ENCODE measurements at regions not wholly inside any gene's neighbourhood (a gene's known extent, or its start where the extent isn't known, plus 50 kb on each side); places are given as distances from the start of the nearest gene placed in this dataset.
A peak's percentile ranks its signal among the peaks of the same experiment; 100 is the strongest.
"Not testable (repeated sequence)": the region's sequence is repeated elsewhere in the genome, so short reads cannot be mapped to it uniquely, and the experiment has no call there.

- DNase-seq, result no peak
These were observed 50.2 kb upstream of the CPNE4 start for GRCh38 chr3:132084982-132085381.

GRCh38 chr3:132087356-132087755 is 52.5 kb upstream of the CPNE4 start:
- no peak for DNase-seq

GRCh38 chr3:132088291-132088690 is 53.5 kb upstream of the CPNE4 start:
- DNase-seq, result no peak

GRCh38 chr3:132090921-132091320 is 56.1 kb upstream of the CPNE4 start:
- no peak for DNase-seq

- DNase-seq, result no peak
These were observed 81.8 kb upstream of the CPNE4 start for GRCh38 chr3:132116601-132117000.

- no peak for DNase-seq
These were observed 82.8 kb upstream of the CPNE4 start for GRCh38 chr3:132117642-132118041.

- no peak for DNase-seq
These were observed 84.7 kb upstream of the CPNE4 start for GRCh38 chr3:132119531-132119930.

- no peak for DNase-seq
These were observed 89.3 kb upstream of the CPNE4 start for GRCh38 chr3:132124096-132124495.

- DNase-seq, result no peak
These were observed 90.0 kb upstream of the CPNE4 start for GRCh38 chr3:132124651-132125284.

- no peak for DNase-seq
These were observed 99.8 kb upstream of the CPNE4 start for GRCh38 chr3:132134611-132135010.

- no peak for DNase-seq
These were observed 101.0 kb upstream of the CPNE4 start for GRCh38 chr3:132135628-132136333.

- no peak for DNase-seq
These were observed 101.5 kb upstream of the CPNE4 start for GRCh38 chr3:132136334-132136716.

- DNase-seq, result not testable (repeated sequence)
These were observed 102.1 kb upstream of the CPNE4 start for GRCh38 chr3:132136902-132137301.

GRCh38 chr3:132145833-132146232 is 111.0 kb upstream of the CPNE4 start:
- DNase-seq, result no peak

GRCh38 chr3:132154619-132155018 is 119.8 kb upstream of the CPNE4 start:
- DNase-seq, result no peak

GRCh38 chr3:132159145-132159544 is 124.3 kb upstream of the CPNE4 start:
- DNase-seq, result no peak

GRCh38 chr3:132160198-132160597 is 125.4 kb upstream of the CPNE4 start:
- DNase-seq, result no peak

GRCh38 chr3:132161608-132162007 is 126.8 kb upstream of the CPNE4 start:
- DNase-seq, result no peak

- no peak for DNase-seq
These were observed 129.8 kb upstream of the CPNE4 start for GRCh38 chr3:132164469-132165092.

- DNase-seq, result no peak
These were observed 133.1 kb upstream of the CPNE4 start for GRCh38 chr3:132167870-132168269.

GRCh38 chr3:132174500-132174899 is 139.7 kb upstream of the CPNE4 start:
- DNase-seq, result no peak

- peak; percentile 31 for DNase-seq
These were observed 136.8 kb upstream of the ACP3 start for GRCh38 chr3:132180337-132180791.

GRCh38 chr3:132183811-132184210 is 133.4 kb upstream of the ACP3 start:
- no peak for DNase-seq

- DNase-seq, result no peak
These were observed 129.5 kb upstream of the ACP3 start for GRCh38 chr3:132187746-132188145.
